SK-N-SH treated with all-trans-retinoic acid at 6 μM for 48 hours (cell line): ENCODE measurements at regions not wholly inside any gene's neighbourhood (a gene's known extent, or its start where the extent isn't known, plus 50 kb on each side); places are given as distances from the start of the nearest gene placed in this dataset.

Experiments
- ATAC-seq: fragments of 200-7000 bp; cut with Tn5 transposase; 3 replicates; pipeline ENCODE4 v1.9.1; 2020; ENCODE audit warnings: mild to moderate bottlenecking, moderate library complexity
- ARNTL ChIP-seq: fragments of 450-650 bp; formaldehyde crosslinking; IDR thresholded peaks from 2 replicates; pipeline ENCODE4 v1.5.0; 2020; ENCODE audit warnings: low read depth, mild to moderate bottlenecking, moderate library complexity, borderline replicate concordance
- BACH2 ChIP-seq: fragments of 250-450 bp; sonication (Bioruptor Pico); IDR thresholded peaks from 2 replicates; pipeline ENCODE4 v1.9.0; 2021; ENCODE audit warnings: mild to moderate bottlenecking, borderline replicate concordance
- CSDC2 ChIP-seq: fragments of 250-450 bp; sonication (Bioruptor Pico); IDR thresholded peaks from 2 replicates; pipeline ENCODE4 v1.5.0; 2020; ENCODE audit warnings: mild to moderate bottlenecking, moderate library complexity
- GLIS3 ChIP-seq: fragments of 250-450 bp; sonication (Bioruptor Pico); IDR thresholded peaks from 2 replicates; pipeline ENCODE4 v1.5.0; 2020; ENCODE audit warnings: mild to moderate bottlenecking, moderate library complexity
- ISL1 ChIP-seq: fragments of 250-450 bp; sonication (Bioruptor Pico); IDR thresholded peaks from 2 replicates; pipeline ENCODE4 v2.1.2; 2022; ENCODE audit warnings: mild to moderate bottlenecking, moderate library complexity
- OSR1 ChIP-seq: fragments of 250-450 bp; sonication (Bioruptor Pico); IDR thresholded peaks from 2 replicates; pipeline ENCODE4 v1.8.0; 2022; ENCODE audit warnings: moderate library complexity, mild to moderate bottlenecking, inconsistent platforms
- PPARA ChIP-seq: fragments of 250-450 bp; sonication (Bioruptor Pico); IDR thresholded peaks from 2 replicates; pipeline ENCODE4 v1.5.0; 2020; ENCODE audit warnings: mild to moderate bottlenecking, borderline replicate concordance
- RARB ChIP-seq: fragments of 250-450 bp; sonication (Bioruptor Pico); IDR thresholded peaks from 2 replicates; pipeline ENCODE4 v1.8.0; 2021; ENCODE audit warnings: mild to moderate bottlenecking, moderate library complexity
- SNAI2 ChIP-seq: fragments of 250-450 bp; sonication (Bioruptor Pico); IDR thresholded peaks from 2 replicates; pipeline ENCODE4 v1.5.0; 2020; ENCODE audit warnings: mild to moderate bottlenecking, moderate library complexity
- TCF4 ChIP-seq: fragments of 250-450 bp; sonication (Bioruptor Pico); IDR thresholded peaks from 2 replicates; pipeline ENCODE4 v1.8.0; 2021; ENCODE audit warnings: mild to moderate bottlenecking, moderate library complexity, borderline replicate concordance
- TOX ChIP-seq: fragments of 250-450 bp; sonication (Bioruptor Pico); IDR thresholded peaks from 2 replicates; pipeline ENCODE4 v1.8.0; 2021; ENCODE audit warnings: mild to moderate bottlenecking, moderate library complexity, borderline replicate concordance
- ZC3H10 ChIP-seq: fragments of 250-450 bp; sonication (Bioruptor Pico); IDR thresholded peaks from 2 replicates; pipeline ENCODE4 v1.5.1; 2021; ENCODE audit warnings: mild to moderate bottlenecking, moderate library complexity
- ZFP3 ChIP-seq: fragments of 250-450 bp; sonication (Bioruptor Pico); IDR thresholded peaks from 2 replicates; pipeline ENCODE4 v1.5.0; 2020; ENCODE audit warnings: mild to moderate bottlenecking, moderate library complexity
- ZFP30 ChIP-seq: fragments of 450-650 bp; formaldehyde crosslinking; IDR thresholded peaks from 2 replicates; pipeline ENCODE4 v1.5.0; 2022; ENCODE audit warnings: mild to moderate bottlenecking, moderate library complexity
- ZNF565 ChIP-seq: fragments of 450-650 bp; formaldehyde crosslinking; conservative IDR thresholded peaks from 2 replicates; pipeline ENCODE4 v1.5.0; 2020; ENCODE audit warnings: low read depth, mild to moderate bottlenecking, moderate library complexity
- ZNF70 ChIP-seq: fragments of 450-650 bp; formaldehyde crosslinking; IDR thresholded peaks from 2 replicates; pipeline ENCODE4 v1.5.0; 2020; ENCODE audit warnings: mild to moderate bottlenecking, moderate library complexity
- ZNF8 ChIP-seq: fragments of 450-650 bp; formaldehyde crosslinking; IDR thresholded peaks from 2 replicates; pipeline ENCODE4 v1.5.0; 2020; ENCODE audit warnings: mild to moderate bottlenecking, moderate library complexity
- TF ChIP-seq, protein P1 (sequence below): fragments of 250-450 bp; sonication (Bioruptor Pico); IDR thresholded peaks from 2 replicates; pipeline ENCODE4 v1.5.1; 2021; ENCODE audit warnings: mild to moderate bottlenecking, moderate library complexity
- TF ChIP-seq, protein P2 (sequence below): fragments of 250-450 bp; sonication (Bioruptor Pico); IDR thresholded peaks from 2 replicates; pipeline ENCODE4 v1.5.1; 2020; ENCODE audit warnings: low read depth, mild to moderate bottlenecking, moderate library complexity
- TF ChIP-seq, protein P3 (sequence below): fragments of 250-450 bp; sonication (Bioruptor Pico); IDR thresholded peaks from 2 replicates; pipeline ENCODE4 v1.5.0; 2020; ENCODE audit warnings: mild to moderate bottlenecking, moderate library complexity
- TF ChIP-seq, protein P4 (sequence below): fragments of 250-450 bp; sonication (Bioruptor Pico); IDR thresholded peaks from 2 replicates; pipeline ENCODE4 v1.8.0; 2020; ENCODE audit warnings: mild to moderate bottlenecking, moderate library complexity, borderline replicate concordance
- TF ChIP-seq, protein P5 (sequence below): fragments of 250-450 bp; sonication (Bioruptor Pico); IDR thresholded peaks from 2 replicates; pipeline ENCODE4 v1.8.0; 2021; ENCODE audit warnings: low read depth, mild to moderate bottlenecking, moderate library complexity, borderline replicate concordance

DNA sequence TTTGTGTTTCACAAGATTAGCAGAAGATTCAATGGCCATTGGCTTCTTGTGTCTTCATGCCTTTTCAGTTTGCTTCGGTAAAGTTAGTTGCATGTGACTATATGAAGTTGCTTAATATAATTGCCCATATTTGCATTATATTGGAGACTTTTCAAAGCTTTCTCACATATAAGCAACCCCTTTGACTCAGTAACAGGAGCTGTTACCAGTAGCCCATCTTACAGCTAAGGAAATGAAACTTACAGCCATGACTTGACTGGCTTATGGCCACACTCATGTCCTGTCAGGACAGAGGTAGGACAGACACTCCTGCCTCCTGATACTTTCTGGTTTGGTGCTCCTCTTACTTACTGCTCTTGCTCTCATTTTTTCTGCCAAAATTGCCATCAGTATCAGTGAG, 1082.1 kb downstream of the BCL11B start (continued):
- TF ChIP-seq ZFP30 (CRISPR knock-in tag) (no peak), ISL1 (CRISPR knock-in tag) (no peak)

DNA sequence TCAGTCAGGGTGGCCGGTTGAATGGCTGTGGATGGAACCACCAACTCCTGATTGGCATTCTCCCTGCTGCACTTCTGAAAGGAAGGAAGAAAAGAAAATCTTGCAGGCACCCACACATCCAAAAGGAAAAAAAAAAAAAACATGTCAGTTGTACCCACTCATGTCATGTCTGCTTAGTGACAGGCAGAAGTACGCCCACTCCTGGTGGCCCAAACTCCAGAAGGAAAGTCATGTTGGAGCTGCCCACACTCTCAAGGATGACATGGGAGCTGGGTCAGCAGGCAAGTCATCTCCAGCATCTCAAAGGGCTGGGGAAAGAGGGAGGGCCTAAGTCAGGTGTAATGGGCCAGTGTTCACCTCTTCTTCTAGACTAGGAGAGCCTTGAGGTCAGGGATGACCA, 1079.1 kb downstream of the BCL11B start:
- no peak for ATAC-seq
- TF ChIP-seq RARB (no peak), ZFP3 (CRISPR knock-in tag) (no peak), OSR1 (CRISPR knock-in tag) (no peak), ZNF565 (CRISPR knock-in tag) (no peak), TCF4 (no peak), PPARA (CRISPR knock-in tag) (no peak), GLIS3 (no peak), ISL1 (CRISPR knock-in tag) (no peak), BACH2 (CRISPR knock-in tag) (no peak), ZNF8 (CRISPR knock-in tag) (no peak), ZC3H10 (no peak), ZNF70 (CRISPR knock-in tag) (no peak)
- TF ChIP-seq, protein P1, sequence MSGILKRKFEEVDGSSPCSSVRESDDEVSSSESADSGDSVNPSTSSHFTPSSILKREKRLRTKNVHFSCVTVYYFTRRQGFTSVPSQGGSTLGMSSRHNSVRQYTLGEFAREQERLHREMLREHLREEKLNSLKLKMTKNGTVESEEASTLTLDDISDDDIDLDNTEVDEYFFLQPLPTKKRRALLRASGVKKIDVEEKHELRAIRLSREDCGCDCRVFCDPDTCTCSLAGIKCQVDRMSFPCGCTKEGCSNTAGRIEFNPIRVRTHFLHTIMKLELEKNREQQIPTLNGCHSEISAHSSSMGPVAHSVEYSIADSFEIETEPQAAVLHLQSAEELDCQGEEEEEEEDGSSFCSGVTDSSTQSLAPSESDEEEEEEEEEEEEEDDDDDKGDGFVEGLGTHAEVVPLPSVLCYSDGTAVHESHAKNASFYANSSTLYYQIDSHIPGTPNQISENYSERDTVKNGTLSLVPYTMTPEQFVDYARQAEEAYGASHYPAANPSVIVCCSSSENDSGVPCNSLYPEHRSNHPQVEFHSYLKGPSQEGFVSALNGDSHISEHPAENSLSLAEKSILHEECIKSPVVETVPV (CRISPR knock-in tag) = no peak
- TF ChIP-seq, protein P2, sequence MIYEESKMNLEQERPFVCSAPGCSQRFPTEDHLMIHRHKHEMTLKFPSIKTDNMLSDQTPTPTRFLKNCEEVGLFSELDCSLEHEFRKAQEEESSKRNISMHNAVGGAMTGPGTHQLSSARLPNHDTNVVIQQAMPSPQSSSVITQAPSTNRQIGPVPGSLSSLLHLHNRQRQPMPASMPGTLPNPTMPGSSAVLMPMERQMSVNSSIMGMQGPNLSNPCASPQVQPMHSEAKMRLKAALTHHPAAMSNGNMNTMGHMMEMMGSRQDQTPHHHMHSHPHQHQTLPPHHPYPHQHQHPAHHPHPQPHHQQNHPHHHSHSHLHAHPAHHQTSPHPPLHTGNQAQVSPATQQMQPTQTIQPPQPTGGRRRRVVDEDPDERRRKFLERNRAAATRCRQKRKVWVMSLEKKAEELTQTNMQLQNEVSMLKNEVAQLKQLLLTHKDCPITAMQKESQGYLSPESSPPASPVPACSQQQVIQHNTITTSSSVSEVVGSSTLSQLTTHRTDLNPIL (CRISPR knock-in tag) = no peak
- TF ChIP-seq, protein P3, sequence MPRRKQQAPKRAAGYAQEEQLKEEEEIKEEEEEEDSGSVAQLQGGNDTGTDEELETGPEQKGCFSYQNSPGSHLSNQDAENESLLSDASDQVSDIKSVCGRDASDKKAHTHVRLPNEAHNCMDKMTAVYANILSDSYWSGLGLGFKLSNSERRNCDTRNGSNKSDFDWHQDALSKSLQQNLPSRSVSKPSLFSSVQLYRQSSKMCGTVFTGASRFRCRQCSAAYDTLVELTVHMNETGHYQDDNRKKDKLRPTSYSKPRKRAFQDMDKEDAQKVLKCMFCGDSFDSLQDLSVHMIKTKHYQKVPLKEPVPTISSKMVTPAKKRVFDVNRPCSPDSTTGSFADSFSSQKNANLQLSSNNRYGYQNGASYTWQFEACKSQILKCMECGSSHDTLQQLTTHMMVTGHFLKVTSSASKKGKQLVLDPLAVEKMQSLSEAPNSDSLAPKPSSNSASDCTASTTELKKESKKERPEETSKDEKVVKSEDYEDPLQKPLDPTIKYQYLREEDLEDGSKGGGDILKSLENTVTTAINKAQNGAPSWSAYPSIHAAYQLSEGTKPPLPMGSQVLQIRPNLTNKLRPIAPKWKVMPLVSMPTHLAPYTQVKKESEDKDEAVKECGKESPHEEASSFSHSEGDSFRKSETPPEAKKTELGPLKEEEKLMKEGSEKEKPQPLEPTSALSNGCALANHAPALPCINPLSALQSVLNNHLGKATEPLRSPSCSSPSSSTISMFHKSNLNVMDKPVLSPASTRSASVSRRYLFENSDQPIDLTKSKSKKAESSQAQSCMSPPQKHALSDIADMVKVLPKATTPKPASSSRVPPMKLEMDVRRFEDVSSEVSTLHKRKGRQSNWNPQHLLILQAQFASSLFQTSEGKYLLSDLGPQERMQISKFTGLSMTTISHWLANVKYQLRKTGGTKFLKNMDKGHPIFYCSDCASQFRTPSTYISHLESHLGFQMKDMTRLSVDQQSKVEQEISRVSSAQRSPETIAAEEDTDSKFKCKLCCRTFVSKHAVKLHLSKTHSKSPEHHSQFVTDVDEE (CRISPR knock-in tag) = no peak
- TF ChIP-seq, protein P4, sequence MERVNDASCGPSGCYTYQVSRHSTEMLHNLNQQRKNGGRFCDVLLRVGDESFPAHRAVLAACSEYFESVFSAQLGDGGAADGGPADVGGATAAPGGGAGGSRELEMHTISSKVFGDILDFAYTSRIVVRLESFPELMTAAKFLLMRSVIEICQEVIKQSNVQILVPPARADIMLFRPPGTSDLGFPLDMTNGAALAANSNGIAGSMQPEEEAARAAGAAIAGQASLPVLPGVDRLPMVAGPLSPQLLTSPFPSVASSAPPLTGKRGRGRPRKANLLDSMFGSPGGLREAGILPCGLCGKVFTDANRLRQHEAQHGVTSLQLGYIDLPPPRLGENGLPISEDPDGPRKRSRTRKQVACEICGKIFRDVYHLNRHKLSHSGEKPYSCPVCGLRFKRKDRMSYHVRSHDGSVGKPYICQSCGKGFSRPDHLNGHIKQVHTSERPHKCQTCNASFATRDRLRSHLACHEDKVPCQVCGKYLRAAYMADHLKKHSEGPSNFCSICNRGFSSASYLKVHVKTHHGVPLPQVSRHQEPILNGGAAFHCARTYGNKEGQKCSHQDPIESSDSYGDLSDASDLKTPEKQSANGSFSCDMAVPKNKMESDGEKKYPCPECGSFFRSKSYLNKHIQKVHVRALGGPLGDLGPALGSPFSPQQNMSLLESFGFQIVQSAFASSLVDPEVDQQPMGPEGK = no peak
- TF ChIP-seq, all 23 proteins: peak for 0

DNA sequence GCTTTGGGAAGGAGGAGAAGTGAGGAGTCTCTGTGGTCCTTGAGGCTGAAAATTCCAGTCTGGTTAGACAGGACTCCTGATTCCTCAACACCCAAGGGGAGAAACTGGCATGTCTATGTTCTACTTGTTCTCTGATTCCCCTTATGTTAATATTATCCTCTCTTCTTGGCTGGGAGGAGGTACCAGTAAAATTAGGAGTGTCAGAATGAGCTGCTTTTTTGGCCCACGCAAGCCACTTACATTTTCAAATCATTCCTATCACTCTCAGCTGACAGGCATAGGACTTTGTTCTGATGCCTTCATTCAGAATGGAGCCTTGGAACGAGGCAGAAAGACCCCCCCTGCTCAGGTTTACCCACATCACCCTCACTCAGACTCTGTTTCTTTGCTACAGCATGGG, 1077.2 kb downstream of the BCL11B start:
- no peak for ATAC-seq
- no peak for TF ChIP-seq SNAI2 (CRISPR knock-in tag)
- no peak for TF ChIP-seq PPARA (CRISPR knock-in tag)
- no peak for TF ChIP-seq RARB

DNA sequence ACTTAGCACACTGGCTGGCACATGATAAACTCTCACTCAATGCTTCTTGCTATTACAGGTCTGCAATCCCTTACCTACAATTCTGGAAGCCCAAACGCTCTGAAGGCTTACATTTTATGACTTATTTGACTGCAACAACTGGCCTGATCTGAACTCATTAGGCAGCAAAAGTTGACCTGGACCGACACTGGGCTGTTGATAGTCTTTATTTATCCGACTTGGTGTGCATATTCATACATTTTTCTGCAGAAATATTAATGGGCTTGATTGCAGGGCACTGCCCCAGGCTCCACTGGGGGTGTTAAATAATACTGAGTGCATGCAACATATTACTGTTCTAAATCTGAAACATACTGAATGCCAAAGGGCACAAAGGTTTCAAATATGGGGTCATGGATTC, 1076.7 kb downstream of the BCL11B start:
- ATAC-seq = no peak
- no peak for TF ChIP-seq OSR1 (CRISPR knock-in tag)
- no peak for TF ChIP-seq TOX (CRISPR knock-in tag)
- TF ChIP-seq ZFP30 (CRISPR knock-in tag) = no peak
- no peak for TF ChIP-seq RARB
- TF ChIP-seq, all 23 proteins: peak for 0

DNA sequence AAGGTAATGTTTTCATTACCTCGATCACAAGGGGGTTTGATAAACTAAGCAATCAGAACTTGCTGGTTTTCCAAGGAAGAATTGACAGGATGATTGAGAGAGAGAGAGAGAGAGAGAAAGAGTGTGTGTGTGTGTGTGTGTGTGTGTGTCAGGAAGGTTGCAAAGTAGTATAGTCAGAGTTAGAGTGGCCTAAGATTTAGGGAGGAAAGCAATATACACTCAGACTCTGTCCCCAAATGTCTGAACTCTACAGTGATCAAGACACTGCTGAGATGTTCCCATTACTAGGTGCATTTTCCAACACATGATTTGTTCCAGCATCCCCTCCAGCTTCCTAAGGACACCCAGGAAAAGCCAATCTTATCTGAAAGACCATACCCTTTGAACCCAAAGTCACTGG, 1074.1 kb downstream of the BCL11B start:
- no peak for ATAC-seq
- TF ChIP-seq GLIS3 (no peak), ZFP30 (CRISPR knock-in tag) (no peak), ZNF8 (CRISPR knock-in tag) (no peak), ZNF70 (CRISPR knock-in tag) (no peak), ZNF565 (CRISPR knock-in tag) (no peak), PPARA (CRISPR knock-in tag) (no peak), TCF4 (no peak), SNAI2 (CRISPR knock-in tag) (no peak), CSDC2 (no peak), TOX (CRISPR knock-in tag) (no peak), BACH2 (CRISPR knock-in tag) (no peak), OSR1 (CRISPR knock-in tag) (no peak), RARB (no peak), ARNTL (CRISPR knock-in tag) (no peak)
- TF ChIP-seq, protein P4 = no peak
- TF ChIP-seq, protein P2 (CRISPR knock-in tag) = no peak
- TF ChIP-seq, protein P5, sequence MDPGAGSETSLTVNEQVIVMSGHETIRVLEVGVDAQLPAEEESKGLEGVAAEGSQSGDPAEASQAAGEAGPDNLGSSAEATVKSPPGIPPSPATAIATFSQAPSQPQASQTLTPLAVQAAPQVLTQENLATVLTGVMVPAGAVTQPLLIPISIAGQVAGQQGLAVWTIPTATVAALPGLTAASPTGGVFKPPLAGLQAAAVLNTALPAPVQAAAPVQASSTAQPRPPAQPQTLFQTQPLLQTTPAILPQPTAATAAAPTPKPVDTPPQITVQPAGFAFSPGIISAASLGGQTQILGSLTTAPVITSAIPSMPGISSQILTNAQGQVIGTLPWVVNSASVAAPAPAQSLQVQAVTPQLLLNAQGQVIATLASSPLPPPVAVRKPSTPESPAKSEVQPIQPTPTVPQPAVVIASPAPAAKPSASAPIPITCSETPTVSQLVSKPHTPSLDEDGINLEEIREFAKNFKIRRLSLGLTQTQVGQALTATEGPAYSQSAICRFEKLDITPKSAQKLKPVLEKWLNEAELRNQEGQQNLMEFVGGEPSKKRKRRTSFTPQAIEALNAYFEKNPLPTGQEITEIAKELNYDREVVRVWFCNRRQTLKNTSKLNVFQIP (CRISPR knock-in tag) = no peak
